Fibroblast of mammary gland (primary cell): ENCODE measurements at regions not wholly inside any gene's neighbourhood (a gene's known extent, or its start where the extent isn't known, plus 50 kb on each side); places are given as distances from the start of the nearest gene placed in this dataset.
A peak's percentile ranks its signal among the peaks of the same experiment; 100 is the strongest.
"Not testable (repeated sequence)": the region's sequence is repeated elsewhere in the genome, so short reads cannot be mapped to it uniquely, and the experiment has no call there.

Source experiments
- DNase-seq: peaks from one replicate; pipeline ENCODE4 v3.0.0-alpha.2; 2010; ENCODE audit warnings: low read depth
- H3K4me3 ChIP-seq: 2 replicates; pipeline ENCODE4 v1.5.1; 2011; ENCODE audit warnings: low read depth, mild to moderate bottlenecking, low read length, moderate library complexity; ENCODE audit not compliant: control insufficient read depth
- CTCF ChIP-seq: conservative IDR thresholded peaks from 2 replicates; pipeline ENCODE4 v1.5.1; 2011; ENCODE audit warnings: low read depth, low read length, inconsistent platforms; ENCODE audit not compliant: control insufficient read depth, insufficient read depth

GRCh38 chr6:113366505-113366904, 490.6 kb upstream of the MARCKS start:
- no peak for TF ChIP-seq CTCF
- no peak overlapping the region for H3K4me3 ChIP-seq
- no peak for DNase-seq

- no peak for TF ChIP-seq CTCF
- DNase-seq: no peak
- H3K4me3 ChIP-seq: no peak overlapping the region
These were observed 486.3 kb upstream of the MARCKS start for GRCh38 chr6:113370508-113371502.

GRCh38 chr6:113375466-113375865, 481.7 kb upstream of the MARCKS start:
- H3K4me3 ChIP-seq, DNase-seq: not testable (repeated sequence)

- TF ChIP-seq CTCF: no peak
- DNase-seq: peak; percentile 79
- no peak overlapping the region for H3K4me3 ChIP-seq
These were observed 480.9 kb upstream of the MARCKS start for GRCh38 chr6:113375950-113376846.

- H3K4me3 ChIP-seq: no peak overlapping the region
- no peak for DNase-seq
- TF ChIP-seq CTCF: no peak
These were observed 480.3 kb upstream of the MARCKS start for GRCh38 chr6:113376847-113377165.

- no peak overlapping the region for H3K4me3 ChIP-seq
- no peak for TF ChIP-seq CTCF
- DNase-seq: no peak
These were observed 479.7 kb upstream of the MARCKS start for GRCh38 chr6:113377362-113377942.
